SK-N-SH treated with all-trans-retinoic acid at 6 μM for 48 hours (cell line): ENCODE measurements at regions not wholly inside any gene's neighbourhood (a gene's known extent, or its start where the extent isn't known, plus 50 kb on each side); places are given as distances from the start of the nearest gene placed in this dataset.
A peak's percentile ranks its signal among the peaks of the same experiment; 100 is the strongest.

ENCODE experiments used
- ATAC-seq: fragments of 200-7000 bp; cut with Tn5 transposase; 3 replicates; pipeline ENCODE4 v1.9.1; 2020; ENCODE audit warnings: mild to moderate bottlenecking, moderate library complexity
- BACH2 ChIP-seq: fragments of 250-450 bp; sonication (Bioruptor Pico); IDR thresholded peaks from 2 replicates; pipeline ENCODE4 v1.9.0; 2021; ENCODE audit warnings: mild to moderate bottlenecking, borderline replicate concordance
- CREB5 ChIP-seq: fragments of 250-450 bp; sonication (Bioruptor Pico); IDR thresholded peaks from 2 replicates; pipeline ENCODE4 v1.5.1; 2020; ENCODE audit warnings: low read depth, mild to moderate bottlenecking, moderate library complexity
- CSDC2 ChIP-seq: fragments of 250-450 bp; sonication (Bioruptor Pico); IDR thresholded peaks from 2 replicates; pipeline ENCODE4 v1.5.0; 2020; ENCODE audit warnings: mild to moderate bottlenecking, moderate library complexity
- ESRRG ChIP-seq: fragments of 250-450 bp; sonication (Bioruptor Pico); IDR thresholded peaks from 2 replicates; pipeline ENCODE4 v1.6.1; 2021; ENCODE audit warnings: mild to moderate bottlenecking
- GLIS3 ChIP-seq: fragments of 250-450 bp; sonication (Bioruptor Pico); IDR thresholded peaks from 2 replicates; pipeline ENCODE4 v1.5.0; 2020; ENCODE audit warnings: mild to moderate bottlenecking, moderate library complexity
- ISL1 ChIP-seq: fragments of 250-450 bp; sonication (Bioruptor Pico); IDR thresholded peaks from 2 replicates; pipeline ENCODE4 v2.1.2; 2022; ENCODE audit warnings: mild to moderate bottlenecking, moderate library complexity
- OSR1 ChIP-seq: fragments of 250-450 bp; sonication (Bioruptor Pico); IDR thresholded peaks from 2 replicates; pipeline ENCODE4 v1.8.0; 2022; ENCODE audit warnings: moderate library complexity, mild to moderate bottlenecking, inconsistent platforms
- PATZ1 ChIP-seq: fragments of 250-450 bp; sonication (Bioruptor Pico); IDR thresholded peaks from 2 replicates; pipeline ENCODE4 v1.8.0; 2020; ENCODE audit warnings: mild to moderate bottlenecking, moderate library complexity, borderline replicate concordance
- PPARA ChIP-seq: fragments of 250-450 bp; sonication (Bioruptor Pico); IDR thresholded peaks from 2 replicates; pipeline ENCODE4 v1.5.0; 2020; ENCODE audit warnings: mild to moderate bottlenecking, borderline replicate concordance
- SNAI2 ChIP-seq: fragments of 250-450 bp; sonication (Bioruptor Pico); IDR thresholded peaks from 2 replicates; pipeline ENCODE4 v1.5.0; 2020; ENCODE audit warnings: mild to moderate bottlenecking, moderate library complexity
- TCF4 ChIP-seq: fragments of 250-450 bp; sonication (Bioruptor Pico); IDR thresholded peaks from 2 replicates; pipeline ENCODE4 v1.8.0; 2021; ENCODE audit warnings: mild to moderate bottlenecking, moderate library complexity, borderline replicate concordance
- TOX ChIP-seq: fragments of 250-450 bp; sonication (Bioruptor Pico); IDR thresholded peaks from 2 replicates; pipeline ENCODE4 v1.8.0; 2021; ENCODE audit warnings: mild to moderate bottlenecking, moderate library complexity, borderline replicate concordance
- TSHZ2 ChIP-seq: fragments of 250-450 bp; sonication (Bioruptor Pico); IDR thresholded peaks from 2 replicates; pipeline ENCODE4 v1.5.0; 2020; ENCODE audit warnings: mild to moderate bottlenecking, moderate library complexity
- ZC3H10 ChIP-seq: fragments of 250-450 bp; sonication (Bioruptor Pico); IDR thresholded peaks from 2 replicates; pipeline ENCODE4 v1.5.1; 2021; ENCODE audit warnings: mild to moderate bottlenecking, moderate library complexity
- ZFP3 ChIP-seq: fragments of 250-450 bp; sonication (Bioruptor Pico); IDR thresholded peaks from 2 replicates; pipeline ENCODE4 v1.5.0; 2020; ENCODE audit warnings: mild to moderate bottlenecking, moderate library complexity
- ZNF565 ChIP-seq: fragments of 450-650 bp; formaldehyde crosslinking; conservative IDR thresholded peaks from 2 replicates; pipeline ENCODE4 v1.5.0; 2020; ENCODE audit warnings: low read depth, mild to moderate bottlenecking, moderate library complexity
- ZNF70 ChIP-seq: fragments of 450-650 bp; formaldehyde crosslinking; IDR thresholded peaks from 2 replicates; pipeline ENCODE4 v1.5.0; 2020; ENCODE audit warnings: mild to moderate bottlenecking, moderate library complexity
- ZNF8 ChIP-seq: fragments of 450-650 bp; formaldehyde crosslinking; IDR thresholded peaks from 2 replicates; pipeline ENCODE4 v1.5.0; 2020; ENCODE audit warnings: mild to moderate bottlenecking, moderate library complexity
- TF ChIP-seq, protein P1 (sequence below): fragments of 250-450 bp; sonication (Bioruptor Pico); IDR thresholded peaks from 2 replicates; pipeline ENCODE4 v1.5.1; 2021; ENCODE audit warnings: mild to moderate bottlenecking, moderate library complexity
- TF ChIP-seq, protein P2 (sequence below): fragments of 250-450 bp; sonication (Bioruptor Pico); IDR thresholded peaks from 2 replicates; pipeline ENCODE4 v1.8.0; 2021; ENCODE audit warnings: low read depth, mild to moderate bottlenecking, moderate library complexity, borderline replicate concordance

GRCh38 chr1:59022199-59022598 lies 238.4 kb upstream of the JUN start:
- TF ChIP-seq TCF4 (CRISPR knock-in tag) = no peak
- no peak for TF ChIP-seq ISL1 (CRISPR knock-in tag)
- no peak for TF ChIP-seq CSDC2 (CRISPR knock-in tag)
- TF ChIP-seq GLIS3 (CRISPR knock-in tag) = no peak
- TF ChIP-seq, protein P1, sequence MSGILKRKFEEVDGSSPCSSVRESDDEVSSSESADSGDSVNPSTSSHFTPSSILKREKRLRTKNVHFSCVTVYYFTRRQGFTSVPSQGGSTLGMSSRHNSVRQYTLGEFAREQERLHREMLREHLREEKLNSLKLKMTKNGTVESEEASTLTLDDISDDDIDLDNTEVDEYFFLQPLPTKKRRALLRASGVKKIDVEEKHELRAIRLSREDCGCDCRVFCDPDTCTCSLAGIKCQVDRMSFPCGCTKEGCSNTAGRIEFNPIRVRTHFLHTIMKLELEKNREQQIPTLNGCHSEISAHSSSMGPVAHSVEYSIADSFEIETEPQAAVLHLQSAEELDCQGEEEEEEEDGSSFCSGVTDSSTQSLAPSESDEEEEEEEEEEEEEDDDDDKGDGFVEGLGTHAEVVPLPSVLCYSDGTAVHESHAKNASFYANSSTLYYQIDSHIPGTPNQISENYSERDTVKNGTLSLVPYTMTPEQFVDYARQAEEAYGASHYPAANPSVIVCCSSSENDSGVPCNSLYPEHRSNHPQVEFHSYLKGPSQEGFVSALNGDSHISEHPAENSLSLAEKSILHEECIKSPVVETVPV = no peak
- TF ChIP-seq ZFP3 (CRISPR knock-in tag) = no peak
- TF ChIP-seq ZNF70 = no peak
- TF ChIP-seq SNAI2 (CRISPR knock-in tag) = no peak
- TF ChIP-seq, all 23 proteins: peak for 0
- ATAC-seq = no peak

DNA sequence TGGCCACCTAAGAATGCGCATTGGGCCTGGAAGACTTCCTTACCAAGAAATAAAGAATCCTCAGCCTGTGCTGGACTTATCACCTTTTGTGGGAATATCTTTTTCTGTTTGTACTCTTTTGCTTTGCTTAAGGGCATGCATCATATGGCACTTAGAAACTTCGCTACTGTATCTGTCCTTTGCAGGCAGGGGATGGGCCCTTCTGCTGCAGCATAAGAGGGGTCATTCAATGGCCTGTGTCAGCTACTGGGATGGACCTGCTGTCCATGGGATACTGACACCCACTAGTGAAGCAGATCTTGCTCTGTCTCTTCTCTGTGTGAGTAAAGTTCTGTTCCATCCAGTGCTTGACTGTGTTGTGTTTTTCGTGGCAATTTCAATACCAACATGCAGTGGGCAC lies 239.0 kb upstream of the JUN start:
- ATAC-seq = no peak

DNA sequence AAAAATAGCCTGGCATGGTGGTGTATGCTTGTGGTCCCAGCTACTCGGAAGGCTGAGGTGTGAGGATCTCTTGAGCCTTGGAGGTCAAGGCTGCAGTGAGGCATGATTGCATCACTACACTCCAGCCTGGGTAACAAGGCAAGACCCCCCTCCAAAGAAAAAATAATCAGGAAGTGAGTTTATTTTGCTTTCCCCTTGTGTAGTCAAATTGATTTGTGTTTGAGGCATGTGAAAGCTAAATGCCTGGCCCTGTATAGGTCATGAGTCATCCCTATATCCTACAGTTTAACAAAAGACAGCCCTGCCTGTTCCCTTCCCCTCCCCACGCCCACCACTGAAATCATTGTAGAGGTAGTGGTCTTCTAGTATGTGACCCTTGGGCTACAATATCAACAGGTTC lies 241.4 kb upstream of the JUN start:
- TF ChIP-seq ESRRG (CRISPR knock-in tag) (no peak), PATZ1 (peak; percentile 71; the same call in 1 of the 2 replicates), OSR1 (CRISPR knock-in tag) (no peak)
- TF ChIP-seq, all 23 proteins: peak for 1
- peak; percentile 45 for ATAC-seq

More for the DNA sequence above, 239.0 kb upstream of the JUN start:
- no peak for TF ChIP-seq ZNF565 (CRISPR knock-in tag)
- TF ChIP-seq ISL1 (CRISPR knock-in tag) = no peak
- TF ChIP-seq CREB5 (CRISPR knock-in tag) = no peak
- TF ChIP-seq TOX (CRISPR knock-in tag) = no peak
- TF ChIP-seq GLIS3 (CRISPR knock-in tag) = no peak
- no peak for TF ChIP-seq ZNF70
- no peak for TF ChIP-seq ZNF8
- TF ChIP-seq SNAI2 (CRISPR knock-in tag) = no peak
- TF ChIP-seq CSDC2 (CRISPR knock-in tag) = no peak
- TF ChIP-seq PPARA (CRISPR knock-in tag) = no peak
- TF ChIP-seq, all 23 proteins: peak for 0

- peak; percentile 66 for ATAC-seq
- no peak for TF ChIP-seq TSHZ2 (CRISPR knock-in tag)
Measured at GRCh38 chr1:59025898-59026426, 242.1 kb upstream of the JUN start.

DNA sequence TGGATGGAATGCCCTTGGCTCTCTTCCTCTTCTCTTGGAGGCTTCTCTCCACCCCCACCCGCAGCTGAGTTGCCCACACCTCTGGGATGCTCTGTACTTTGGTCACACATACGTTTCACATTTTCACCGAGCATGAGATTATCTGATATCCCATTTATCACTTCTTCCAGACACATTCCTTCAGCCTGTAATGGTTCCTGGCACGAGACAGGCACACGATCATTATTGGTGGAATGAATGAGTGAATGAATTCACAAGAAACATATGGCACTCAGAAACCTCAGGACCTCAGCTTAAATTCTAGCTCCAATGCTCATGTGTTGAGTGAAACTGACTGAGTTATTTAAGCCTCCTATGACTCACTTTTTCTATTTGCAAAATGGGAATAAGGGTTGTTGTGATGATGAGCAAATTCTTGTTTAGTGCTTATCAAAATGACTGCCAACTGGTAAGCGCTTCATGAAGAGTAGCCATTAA lies 242.7 kb upstream of the JUN start:
- peak; percentile 72 for ATAC-seq
- TF ChIP-seq ISL1 (CRISPR knock-in tag) (peak; percentile 9; the same call in 1 of the 2 replicates), BACH2 (CRISPR knock-in tag) (no peak)

GRCh38 chr1:59027177-59027576 lies 243.3 kb upstream of the JUN start:
- no peak for ATAC-seq
- TF ChIP-seq CREB5 (CRISPR knock-in tag) (no peak), ZNF565 (CRISPR knock-in tag) (no peak), ZC3H10 (no peak), GLIS3 (CRISPR knock-in tag) (no peak), ZFP3 (CRISPR knock-in tag) (no peak), SNAI2 (CRISPR knock-in tag) (no peak), PPARA (CRISPR knock-in tag) (no peak), ESRRG (CRISPR knock-in tag) (no peak), ZNF8 (no peak), BACH2 (CRISPR knock-in tag) (no peak)
- TF ChIP-seq, protein P2, sequence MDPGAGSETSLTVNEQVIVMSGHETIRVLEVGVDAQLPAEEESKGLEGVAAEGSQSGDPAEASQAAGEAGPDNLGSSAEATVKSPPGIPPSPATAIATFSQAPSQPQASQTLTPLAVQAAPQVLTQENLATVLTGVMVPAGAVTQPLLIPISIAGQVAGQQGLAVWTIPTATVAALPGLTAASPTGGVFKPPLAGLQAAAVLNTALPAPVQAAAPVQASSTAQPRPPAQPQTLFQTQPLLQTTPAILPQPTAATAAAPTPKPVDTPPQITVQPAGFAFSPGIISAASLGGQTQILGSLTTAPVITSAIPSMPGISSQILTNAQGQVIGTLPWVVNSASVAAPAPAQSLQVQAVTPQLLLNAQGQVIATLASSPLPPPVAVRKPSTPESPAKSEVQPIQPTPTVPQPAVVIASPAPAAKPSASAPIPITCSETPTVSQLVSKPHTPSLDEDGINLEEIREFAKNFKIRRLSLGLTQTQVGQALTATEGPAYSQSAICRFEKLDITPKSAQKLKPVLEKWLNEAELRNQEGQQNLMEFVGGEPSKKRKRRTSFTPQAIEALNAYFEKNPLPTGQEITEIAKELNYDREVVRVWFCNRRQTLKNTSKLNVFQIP (CRISPR knock-in tag) = no peak
- TF ChIP-seq, protein P1 = no peak
